ENCODE measurements at regions not wholly inside any gene's neighbourhood (a gene's known extent, or its start where the extent isn't known, plus 50 kb on each side); places are given as distances from the start of the nearest gene placed in this dataset.

- H3K36me3 Mint-ChIP-seq (ENCODE audit: low read depth) = no peaks in the 10 kb centered on the region
- TF ChIP-seq CTCF (IDR thresholded peaks at IDR 0.05) = no peak
- peaks cover 15% of the 10 kb centered on the region for H3K4me1 Mint-ChIP-seq (ENCODE audit: low read depth)
- peaks cover 5% of the 10 kb centered on the region for H3K9me3 Mint-ChIP-seq (ENCODE audit: low read depth)
- no peak overlapping the region for H3K27ac Mint-ChIP-seq (ENCODE audit: unreplicated experiment)
- DNase-seq (ENCODE audit: low spot score) = no peak
- peaks cover 2% of the 10 kb centered on the region for H3K27me3 Mint-ChIP-seq (ENCODE audit: low read depth)
- no peak overlapping the region for H3K4me3 Mint-ChIP-seq (ENCODE audit: unreplicated experiment)
Measured at GRCh38 chr18:1102848-1103247, 198.2 kb downstream of the ADCYAP1 start.

DNA sequence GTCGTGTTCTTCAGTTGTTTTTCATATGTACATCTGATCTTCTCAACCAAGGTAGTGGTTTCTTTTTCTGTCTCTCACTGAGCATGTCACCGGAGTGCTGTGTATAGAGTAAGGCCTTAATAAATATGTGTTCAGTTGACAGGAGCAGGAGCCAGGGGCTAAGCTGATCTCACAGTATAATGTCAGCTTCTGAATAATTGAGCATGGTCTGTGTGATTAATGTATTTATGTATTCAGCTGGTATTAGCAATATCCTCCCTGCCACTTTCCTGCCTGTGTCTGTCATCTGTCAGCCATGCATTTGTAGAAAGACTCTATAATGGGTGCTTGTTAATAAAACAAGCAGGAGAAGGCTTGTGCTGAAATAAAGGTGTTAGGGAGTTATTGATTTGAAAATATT is 198.9 kb downstream of the ADCYAP1 start:
- no peak for DNase-seq (ENCODE audit: low spot score)
- Mint-ChIP-seq H3K4me1 (ENCODE audit: low read depth) (peaks cover 15% of the 10 kb centered on the region), H3K27me3 (ENCODE audit: low read depth) (peaks cover 2% of the 10 kb centered on the region), H3K4me3 (ENCODE audit: unreplicated experiment) (no peak overlapping the region), H3K9me3 (ENCODE audit: low read depth) (peaks cover 5% of the 10 kb centered on the region), H3K36me3 (ENCODE audit: low read depth) (no peaks in the 10 kb centered on the region), H3K27ac (ENCODE audit: unreplicated experiment) (no peak overlapping the region)
- TF ChIP-seq CTCF (IDR thresholded peaks at IDR 0.05) = no peak

GRCh38 chr18:1104181-1104881 is 199.7 kb downstream of the ADCYAP1 start:
- H3K27ac Mint-ChIP-seq (ENCODE audit: unreplicated experiment) = no peak overlapping the region
- peaks cover 2% of the 10 kb centered on the region for H3K27me3 Mint-ChIP-seq (ENCODE audit: low read depth)
- no peaks in the 10 kb centered on the region for H3K36me3 Mint-ChIP-seq (ENCODE audit: low read depth)
- H3K4me3 Mint-ChIP-seq (ENCODE audit: unreplicated experiment) = no peak overlapping the region
- peaks cover 5% of the 10 kb centered on the region for H3K9me3 Mint-ChIP-seq (ENCODE audit: low read depth)
- H3K4me1 Mint-ChIP-seq (ENCODE audit: low read depth) = peaks cover 15% of the 10 kb centered on the region
- no peak for TF ChIP-seq CTCF (IDR thresholded peaks at IDR 0.05)
- DNase-seq (ENCODE audit: low spot score) = no peak

GRCh38 chr18:1124495-1124894 is 219.8 kb downstream of the ADCYAP1 start:
- TF ChIP-seq CTCF (IDR thresholded peaks at IDR 0.05) = no peak
- no peak overlapping the region for H3K27ac Mint-ChIP-seq (ENCODE audit: unreplicated experiment)
- peaks cover 2% of the 10 kb centered on the region for H3K36me3 Mint-ChIP-seq (ENCODE audit: low read depth)
- no peaks in the 10 kb centered on the region for H3K4me1 Mint-ChIP-seq (ENCODE audit: low read depth)
- DNase-seq (ENCODE audit: low spot score) = no peak
- no peak overlapping the region for H3K4me3 Mint-ChIP-seq (ENCODE audit: unreplicated experiment)
- H3K27me3 Mint-ChIP-seq (ENCODE audit: low read depth) = no peaks in the 10 kb centered on the region
- peaks cover 30% of the 10 kb centered on the region for H3K9me3 Mint-ChIP-seq (ENCODE audit: low read depth)

- Mint-ChIP-seq H3K27ac (ENCODE audit: unreplicated experiment) (no peak overlapping the region), H3K27me3 (ENCODE audit: low read depth) (no peaks in the 10 kb centered on the region), H3K4me3 (ENCODE audit: unreplicated experiment) (no peak overlapping the region), H3K36me3 (ENCODE audit: low read depth) (peaks cover 2% of the 10 kb centered on the region), H3K4me1 (ENCODE audit: low read depth) (no peaks in the 10 kb centered on the region), H3K9me3 (ENCODE audit: low read depth) (peaks cover 24% of the 10 kb centered on the region)
- no peak for TF ChIP-seq CTCF (IDR thresholded peaks at IDR 0.05)
- no peak for DNase-seq (ENCODE audit: low spot score)
Measured at GRCh38 chr18:1133541-1133940, 228.9 kb downstream of the ADCYAP1 start.
